ENCODE measurements at regions not wholly inside any gene's neighbourhood (a gene's known extent, or its start where the extent isn't known, plus 50 kb on each side); places are given as distances from the start of the nearest gene placed in this dataset.

GRCh38 chr12:125989696-125990095, 924.5 kb downstream of the AACS start:
- no peak overlapping the region for H3K27ac ChIP-seq
- no peak for TF ChIP-seq ZFX (IDR thresholded peaks at IDR 0.05)
- TF ChIP-seq, protein P1, sequence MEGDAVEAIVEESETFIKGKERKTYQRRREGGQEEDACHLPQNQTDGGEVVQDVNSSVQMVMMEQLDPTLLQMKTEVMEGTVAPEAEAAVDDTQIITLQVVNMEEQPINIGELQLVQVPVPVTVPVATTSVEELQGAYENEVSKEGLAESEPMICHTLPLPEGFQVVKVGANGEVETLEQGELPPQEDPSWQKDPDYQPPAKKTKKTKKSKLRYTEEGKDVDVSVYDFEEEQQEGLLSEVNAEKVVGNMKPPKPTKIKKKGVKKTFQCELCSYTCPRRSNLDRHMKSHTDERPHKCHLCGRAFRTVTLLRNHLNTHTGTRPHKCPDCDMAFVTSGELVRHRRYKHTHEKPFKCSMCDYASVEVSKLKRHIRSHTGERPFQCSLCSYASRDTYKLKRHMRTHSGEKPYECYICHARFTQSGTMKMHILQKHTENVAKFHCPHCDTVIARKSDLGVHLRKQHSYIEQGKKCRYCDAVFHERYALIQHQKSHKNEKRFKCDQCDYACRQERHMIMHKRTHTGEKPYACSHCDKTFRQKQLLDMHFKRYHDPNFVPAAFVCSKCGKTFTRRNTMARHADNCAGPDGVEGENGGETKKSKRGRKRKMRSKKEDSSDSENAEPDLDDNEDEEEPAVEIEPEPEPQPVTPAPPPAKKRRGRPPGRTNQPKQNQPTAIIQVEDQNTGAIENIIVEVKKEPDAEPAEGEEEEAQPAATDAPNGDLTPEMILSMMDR (conservative IDR thresholded peaks at IDR 0.05), result no peak

DNA sequence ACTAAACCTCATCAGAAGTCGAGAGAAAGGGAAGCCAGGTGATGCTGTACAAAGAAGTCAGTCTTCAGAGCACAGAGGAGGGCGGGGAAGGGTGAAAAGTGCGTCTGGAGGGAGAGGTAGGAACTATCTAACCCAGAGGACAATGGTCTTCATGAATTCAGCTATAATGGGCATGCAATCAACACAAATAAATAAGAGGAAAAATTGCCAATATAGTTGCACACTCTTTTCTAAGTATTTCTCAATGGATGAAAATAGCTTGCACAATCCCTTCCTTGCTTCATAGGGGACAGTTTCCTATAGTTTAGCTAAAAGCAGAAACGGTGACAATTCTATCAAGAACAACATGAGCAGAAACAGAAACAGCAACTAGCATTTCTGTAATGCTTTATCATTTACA, 931.2 kb downstream of the AACS start:
- H3K27ac ChIP-seq, result no peak overlapping the region
- TF ChIP-seq ZFX (IDR thresholded peaks at IDR 0.05), result no peak
- TF ChIP-seq, protein P1 (conservative IDR thresholded peaks at IDR 0.05), result no peak

DNA sequence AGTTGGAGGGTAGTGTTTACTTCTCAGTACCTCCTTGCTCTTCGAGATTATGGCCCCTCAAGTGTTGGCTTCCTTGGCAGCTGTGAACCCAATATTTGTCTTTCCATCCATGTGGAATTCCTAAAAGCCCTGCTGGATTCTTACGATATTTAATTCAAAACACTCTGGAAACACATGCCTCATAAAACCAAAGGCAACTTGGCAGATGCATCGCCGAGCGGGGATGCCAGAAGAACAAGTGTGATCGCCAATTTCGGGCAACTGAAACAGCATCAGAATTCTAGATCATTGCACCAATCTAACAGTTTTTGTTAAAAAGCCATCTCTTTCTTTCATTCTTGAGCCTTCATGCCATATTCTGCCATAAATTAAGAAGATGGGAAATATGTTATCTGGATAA, 934.4 kb downstream of the AACS start:
- H3K27ac ChIP-seq, result no peak overlapping the region
- TF ChIP-seq, protein P1 (conservative IDR thresholded peaks at IDR 0.05), result no peak
- no peak for TF ChIP-seq ZFX (IDR thresholded peaks at IDR 0.05)

GRCh38 chr12:126019385-126019784, 954.1 kb downstream of the AACS start:
- no peak for TF ChIP-seq ZFX (IDR thresholded peaks at IDR 0.05)
- TF ChIP-seq, protein P1 (conservative IDR thresholded peaks at IDR 0.05), result no peak
- H3K27ac ChIP-seq, result no peak overlapping the region

DNA sequence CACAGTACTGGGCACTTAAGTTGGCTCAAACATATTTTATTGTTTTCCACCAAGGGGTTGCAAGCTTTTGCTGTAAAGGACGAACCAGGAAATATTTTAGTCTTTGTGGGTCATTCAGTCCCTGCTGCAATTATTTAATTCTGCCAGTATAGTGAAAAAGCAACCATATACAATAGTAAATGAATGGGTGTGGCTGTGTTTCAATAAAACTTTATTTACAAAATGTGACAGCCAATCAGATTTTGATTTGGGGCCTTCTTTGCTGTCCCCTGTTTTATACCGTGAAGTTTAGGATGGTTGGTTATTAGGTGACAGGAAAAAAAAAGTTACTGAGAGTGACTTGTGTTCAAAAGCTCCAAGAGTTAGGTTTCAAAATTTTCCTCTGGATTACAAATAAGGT, 956.4 kb downstream of the AACS start:
- TF ChIP-seq, protein P1 (conservative IDR thresholded peaks at IDR 0.05), result no peak
- TF ChIP-seq ZFX (IDR thresholded peaks at IDR 0.05), result no peak
- H3K27ac ChIP-seq, result no peak overlapping the region

- H3K27ac ChIP-seq, result no peak overlapping the region
- TF ChIP-seq, protein P1 (conservative IDR thresholded peaks at IDR 0.05), result no peak
- no peak for TF ChIP-seq ZFX (IDR thresholded peaks at IDR 0.05)
Measured at GRCh38 chr12:126027825-126028224, 962.6 kb downstream of the AACS start.

GRCh38 chr12:126030573-126030972, 965.3 kb downstream of the AACS start:
- H3K27ac ChIP-seq, result no peak overlapping the region
- no peak for TF ChIP-seq ZFX (IDR thresholded peaks at IDR 0.05)
- TF ChIP-seq, protein P1 (conservative IDR thresholded peaks at IDR 0.05), result no peak
